MM.1S (cell line): ENCODE measurements at regions not wholly inside any gene's neighbourhood (a gene's known extent, or its start where the extent isn't known, plus 50 kb on each side); places are given as distances from the start of the nearest gene placed in this dataset.

Source experiments
- DNase-seq: peaks from one replicate; pipeline ENCODE4 v3.0.0-alpha.2; 2015
- H2AFZ ChIP-seq: fragments of 300-600 bp; sonication (generic); 2 replicates; pipeline ENCODE4 v1.6.0; 2016; ENCODE audit warnings: antibody characterized with exemption, low read length
- H3F3A ChIP-seq: fragments of 300-600 bp; sonication (generic); 2 replicates; pipeline ENCODE4 v1.6.1; 2016; ENCODE audit warnings: mild to moderate bottlenecking, antibody characterized with exemption, low read length, moderate library complexity, mixed read lengths; ENCODE audit not compliant: insufficient read depth
- H3K27ac ChIP-seq: fragments of 300-600 bp; sonication (generic); 2 replicates; pipeline ENCODE4 v1.5.1; 2016; ENCODE audit warnings: mild to moderate bottlenecking, low read length
- H3K27me3 ChIP-seq: fragments of 300-600 bp; sonication (generic); replicated peaks from 2 replicates; pipeline ENCODE4 v1.6.0; 2016; ENCODE audit warnings: low read length; ENCODE audit not compliant: insufficient read depth
- H3K36me3 ChIP-seq: fragments of 300-600 bp; sonication (generic); replicated peaks from 2 replicates; pipeline ENCODE4 v1.6.1; 2016; ENCODE audit warnings: mild to moderate bottlenecking, low read length, mixed read lengths; ENCODE audit not compliant: insufficient read depth
- H3K4me1 ChIP-seq: fragments of 300-600 bp; sonication (generic); 2 replicates; pipeline ENCODE4 v1.6.1; 2016; ENCODE audit warnings: low read length, mixed read lengths
- H3K4me2 ChIP-seq: fragments of 300-600 bp; sonication (generic); 2 replicates; pipeline ENCODE4 v1.6.0; 2016; ENCODE audit warnings: low read depth, low read length
- H3K4me3 ChIP-seq: fragments of 300-600 bp; sonication (generic); 2 replicates; pipeline ENCODE4 v1.5.1; 2016; ENCODE audit warnings: low read length, mixed read lengths
- H3K79me2 ChIP-seq: fragments of 300-600 bp; sonication (generic); 2 replicates; pipeline ENCODE4 v1.6.1; 2016; ENCODE audit warnings: mixed run types, low read length, mixed read lengths
- H3K9ac ChIP-seq: fragments of 300-600 bp; sonication (generic); 2 replicates; pipeline ENCODE4 v1.6.1; 2016; ENCODE audit warnings: low read length, mixed read lengths
- H3K9me2 ChIP-seq: fragments of 300-600 bp; sonication (generic); replicated peaks from 2 replicates; pipeline ENCODE4 v1.6.1; 2016; ENCODE audit warnings: mild to moderate bottlenecking, low read length, mixed read lengths; ENCODE audit not compliant: insufficient read depth
- H3K9me3 ChIP-seq: fragments of 300-600 bp; sonication (generic); replicated peaks from 2 replicates; pipeline ENCODE4 v1.6.1; 2016; ENCODE audit warnings: mild to moderate bottlenecking, low read length, mixed read lengths; ENCODE audit not compliant: insufficient read depth
- H4K20me1 ChIP-seq: fragments of 300-600 bp; sonication (generic); 2 replicates; pipeline ENCODE4 v1.6.1; 2016; ENCODE audit warnings: mild to moderate bottlenecking, low read length, moderate library complexity, mixed read lengths; ENCODE audit not compliant: insufficient read depth
- EZH2 ChIP-seq: fragments of 300-600 bp; sonication (generic); optimal IDR thresholded peaks from 2 replicates; pipeline ENCODE3; 2017; ENCODE audit warnings: low read depth, mild to moderate bottlenecking, antibody characterized with exemption, low read length, mixed read lengths
- EZH2phosphoT487 ChIP-seq: fragments of 300-600 bp; sonication (generic); IDR thresholded peaks from 2 replicates; pipeline ENCODE4 v1.6.1; 2018; ENCODE audit warnings: antibody characterized with exemption, low read length
- TF ChIP-seq, protein P1 (sequence below): fragments of 300-600 bp; sonication (generic); IDR thresholded peaks from 2 replicates; pipeline ENCODE4 v1.5.1; 2016; ENCODE audit warnings: antibody characterized with exemption, low read length, mixed read lengths

- H3K9ac ChIP-seq, result no peak overlapping the region
- no peaks in the 10 kb centered on the region for H3K9me3 ChIP-seq
- H3K36me3 ChIP-seq, result no peaks in the 10 kb centered on the region
- no peak for TF ChIP-seq EZH2phosphoT487
- no peak for TF ChIP-seq EZH2
- TF ChIP-seq, protein P1, sequence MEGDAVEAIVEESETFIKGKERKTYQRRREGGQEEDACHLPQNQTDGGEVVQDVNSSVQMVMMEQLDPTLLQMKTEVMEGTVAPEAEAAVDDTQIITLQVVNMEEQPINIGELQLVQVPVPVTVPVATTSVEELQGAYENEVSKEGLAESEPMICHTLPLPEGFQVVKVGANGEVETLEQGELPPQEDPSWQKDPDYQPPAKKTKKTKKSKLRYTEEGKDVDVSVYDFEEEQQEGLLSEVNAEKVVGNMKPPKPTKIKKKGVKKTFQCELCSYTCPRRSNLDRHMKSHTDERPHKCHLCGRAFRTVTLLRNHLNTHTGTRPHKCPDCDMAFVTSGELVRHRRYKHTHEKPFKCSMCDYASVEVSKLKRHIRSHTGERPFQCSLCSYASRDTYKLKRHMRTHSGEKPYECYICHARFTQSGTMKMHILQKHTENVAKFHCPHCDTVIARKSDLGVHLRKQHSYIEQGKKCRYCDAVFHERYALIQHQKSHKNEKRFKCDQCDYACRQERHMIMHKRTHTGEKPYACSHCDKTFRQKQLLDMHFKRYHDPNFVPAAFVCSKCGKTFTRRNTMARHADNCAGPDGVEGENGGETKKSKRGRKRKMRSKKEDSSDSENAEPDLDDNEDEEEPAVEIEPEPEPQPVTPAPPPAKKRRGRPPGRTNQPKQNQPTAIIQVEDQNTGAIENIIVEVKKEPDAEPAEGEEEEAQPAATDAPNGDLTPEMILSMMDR, result no peak
- H3K27ac ChIP-seq, result no peak overlapping the region
- no peaks in the 10 kb centered on the region for H3K79me2 ChIP-seq
- H3K4me1 ChIP-seq, result no peaks in the 10 kb centered on the region
- no peak overlapping the region for H3K4me2 ChIP-seq
- H3K4me3 ChIP-seq, result no peak overlapping the region
- H3K27me3 ChIP-seq, result no peaks in the 10 kb centered on the region
- no peaks in the 10 kb centered on the region for H3K9me2 ChIP-seq
- H4K20me1 ChIP-seq, result no peaks in the 10 kb centered on the region
- no peak overlapping the region for H2AFZ ChIP-seq
- H3F3A ChIP-seq, result no peaks in the 10 kb centered on the region
- DNase-seq, result no peak
These were observed 253.0 kb downstream of the PTTG2 start for GRCh38 chr4:38213083-38213805.

DNA sequence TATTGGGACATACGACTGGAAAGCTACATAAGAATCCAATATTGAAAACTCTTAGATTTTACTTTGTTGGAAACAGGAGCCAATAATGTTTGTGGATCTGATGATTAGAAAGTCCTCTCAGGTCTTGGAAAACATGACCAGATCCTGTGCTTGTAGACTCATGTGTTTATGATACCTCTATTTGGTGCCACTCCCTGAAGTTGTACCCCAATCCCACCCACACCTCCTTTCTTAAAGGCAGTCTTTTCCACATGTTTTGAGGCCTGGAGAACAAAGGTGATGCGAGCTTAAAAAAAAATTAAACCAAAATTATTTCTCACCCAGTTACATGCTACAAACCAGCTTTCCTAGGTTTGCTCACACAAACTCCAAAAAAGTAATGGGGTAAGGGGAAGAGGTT, 262.7 kb downstream of the PTTG2 start:
- Histone ChIP-seq H3K4me1 (no peaks in the 10 kb centered on the region), H3K9me3 (no peaks in the 10 kb centered on the region), H3K27ac (no peak overlapping the region), H3K4me3 (no peak overlapping the region), H4K20me1 (no peaks in the 10 kb centered on the region), H3K4me2 (no peak overlapping the region), H3K79me2 (no peaks in the 10 kb centered on the region), H2AFZ (no peak overlapping the region), H3F3A (no peaks in the 10 kb centered on the region), H3K9ac (no peak overlapping the region), H3K9me2 (no peaks in the 10 kb centered on the region), H3K36me3 (no peaks in the 10 kb centered on the region), H3K27me3 (no peaks in the 10 kb centered on the region)
- TF ChIP-seq EZH2 (no peak), EZH2phosphoT487 (no peak)
- TF ChIP-seq, protein P1, result no peak
- DNase-seq, result no peak

DNA sequence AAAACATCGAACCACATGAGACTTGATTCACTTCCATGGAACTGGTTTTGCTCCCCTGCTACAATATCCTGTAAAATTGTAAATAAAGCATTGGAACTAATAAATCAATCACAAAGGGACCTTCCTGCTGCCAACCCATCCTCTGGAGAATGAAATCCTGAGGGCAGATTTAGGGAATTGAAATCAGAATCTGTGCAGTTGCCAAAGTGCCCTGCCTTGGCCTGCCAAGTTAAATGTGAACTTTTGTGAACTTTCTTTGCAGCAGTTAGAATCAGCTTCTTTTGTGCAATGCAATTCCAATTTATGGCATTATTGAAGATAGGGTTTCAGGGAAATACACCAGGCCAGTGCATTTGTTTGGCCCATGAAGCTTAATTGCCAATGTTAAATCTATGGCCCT, 263.1 kb downstream of the PTTG2 start:
- Histone ChIP-seq H3K9me2 (no peaks in the 10 kb centered on the region), H3K9ac (no peak overlapping the region), H2AFZ (no peak overlapping the region), H3K9me3 (no peaks in the 10 kb centered on the region), H3K4me2 (no peak overlapping the region), H3K27ac (no peak overlapping the region), H3K4me3 (no peak overlapping the region), H3K4me1 (no peaks in the 10 kb centered on the region), H4K20me1 (no peaks in the 10 kb centered on the region), H3K27me3 (no peaks in the 10 kb centered on the region), H3K79me2 (no peaks in the 10 kb centered on the region), H3K36me3 (no peaks in the 10 kb centered on the region), H3F3A (no peaks in the 10 kb centered on the region)
- no peak for DNase-seq
- no peak for TF ChIP-seq EZH2
- no peak for TF ChIP-seq EZH2phosphoT487
- TF ChIP-seq, protein P1, result no peak
